ENCODE measurements at regions not wholly inside any gene's neighbourhood (a gene's known extent, or its start where the extent isn't known, plus 50 kb on each side); places are given as distances from the start of the nearest gene placed in this dataset.

DNA sequence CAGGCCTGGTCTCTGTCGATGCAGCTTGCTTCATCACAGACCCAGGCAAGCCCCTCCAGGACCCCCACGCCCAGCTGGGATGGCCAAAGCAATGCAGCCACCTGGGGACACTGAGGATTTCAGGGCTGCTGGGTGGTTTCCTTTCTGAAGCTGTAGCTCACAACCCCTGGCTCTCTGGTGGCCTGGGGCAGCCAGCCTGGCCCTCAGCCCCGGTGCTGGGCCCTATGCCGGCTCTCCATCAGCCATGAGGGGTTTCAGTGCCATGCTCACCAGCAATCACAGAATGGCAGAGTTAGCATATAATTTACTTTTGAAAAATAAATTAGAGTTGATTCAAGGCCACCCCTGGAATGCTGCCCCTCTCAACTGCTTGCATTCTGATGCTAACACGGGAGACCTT, 150.2 kb upstream of the UNC5B start:
- Histone ChIP-seq H3K27ac (no peak overlapping the region), H3K4me1 (no peaks in the 10 kb centered on the region), H3K27me3 (no peaks in the 10 kb centered on the region), H3K9me3 (no peaks in the 10 kb centered on the region), H3K36me3 (no peaks in the 10 kb centered on the region), H3K4me3 (no peak overlapping the region)
- ATAC-seq (ENCODE audit: low FRiP score in 2 of 2) (no peak), DNase-seq (no peak)
- no peak for TF ChIP-seq CTCF (IDR thresholded peaks at IDR 0.05)
- no peak for TF ChIP-seq POLR2A (IDR thresholded peaks at IDR 0.05)
- TF ChIP-seq POLR2AphosphoS5 (IDR thresholded peaks at IDR 0.05): no peak
- no peak for TF ChIP-seq EP300 (IDR thresholded peaks at IDR 0.05)
- 96 to 100% methylated on average over 3 to 4 of the region's 5 CpGs for WGBS, 2 donors

DNA sequence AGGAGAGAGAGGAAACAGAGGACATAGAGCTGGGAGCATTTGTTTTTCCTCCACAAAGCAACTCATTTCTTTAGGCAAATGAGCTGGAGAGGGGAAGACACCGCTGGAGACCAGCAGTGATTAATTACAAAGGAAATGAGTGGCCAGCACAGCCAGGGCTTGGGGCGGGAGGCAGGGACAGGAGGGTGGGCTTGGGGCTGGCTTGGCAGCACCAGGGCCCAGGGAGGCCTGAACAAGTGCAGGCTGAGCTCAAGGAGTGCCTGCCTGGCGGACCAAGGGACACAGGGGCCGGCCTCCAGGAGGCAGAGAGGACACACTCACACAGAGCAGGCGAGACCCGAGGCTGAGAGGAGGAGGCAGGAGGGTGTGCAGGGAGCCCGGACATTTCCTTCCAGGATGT, 149.0 kb upstream of the UNC5B start:
- H3K9me3 ChIP-seq: no peaks in the 10 kb centered on the region
- ATAC-seq (ENCODE audit: low FRiP score in 2 of 2): no peak
- H3K4me3 ChIP-seq: no peak overlapping the region
- no peaks in the 10 kb centered on the region for H3K4me1 ChIP-seq
- DNase-seq: no peak
- H3K27ac ChIP-seq: no peak overlapping the region
- TF ChIP-seq EP300 (IDR thresholded peaks at IDR 0.05) (no peak), POLR2A (IDR thresholded peaks at IDR 0.05) (no peak), CTCF (IDR thresholded peaks at IDR 0.05) (no peak), POLR2AphosphoS5 (IDR thresholded peaks at IDR 0.05) (no peak)
- no peaks in the 10 kb centered on the region for H3K27me3 ChIP-seq
- H3K36me3 ChIP-seq: no peaks in the 10 kb centered on the region
- WGBS, 2 donors: 54 to 63% methylated on average over 3 to 7 of the region's 7 CpGs

- Histone ChIP-seq H3K4me3 (no peak overlapping the region), H3K9me3 (no peaks in the 10 kb centered on the region), H3K36me3 (no peaks in the 10 kb centered on the region), H3K27ac (no peak overlapping the region), H3K4me1 (no peaks in the 10 kb centered on the region), H3K27me3 (no peaks in the 10 kb centered on the region)
- DNase-seq: no peak
- ATAC-seq (ENCODE audit: low FRiP score in 2 of 2): no peak
- WGBS, 2 donors: 55 to 62% methylated on average over 11 to 13 of the region's 13 CpGs
- TF ChIP-seq CTCF (IDR thresholded peaks at IDR 0.05): no peak
Measured at GRCh38 chr10:71064413-71065118, 147.8 kb upstream of the UNC5B start.

DNA sequence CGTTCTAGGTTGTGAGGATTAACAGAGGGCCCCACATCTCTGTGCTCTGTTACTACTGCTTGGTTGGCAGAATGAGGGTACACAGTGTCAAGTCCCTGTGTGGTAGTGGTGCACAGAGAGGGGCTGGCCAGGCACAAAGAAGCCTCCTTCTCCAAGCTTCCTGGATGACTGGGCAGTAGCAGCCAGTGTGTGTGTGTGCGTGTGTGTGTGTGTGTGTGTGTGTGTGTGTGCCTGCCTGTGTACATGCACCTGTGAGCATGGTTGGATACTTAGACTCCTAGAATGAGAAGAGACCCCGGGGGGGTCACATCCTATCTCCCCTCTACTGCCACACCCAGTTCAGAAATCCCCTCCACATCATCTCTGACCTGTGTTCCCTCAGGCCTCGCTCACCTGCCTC, 146.7 kb upstream of the UNC5B start:
- WGBS, 2 donors: 73 to 77% methylated on average over 4 of the region's 4 CpGs
- DNase-seq: no peak
- Histone ChIP-seq H3K36me3 (no peaks in the 10 kb centered on the region), H3K27me3 (no peaks in the 10 kb centered on the region), H3K4me3 (no peak overlapping the region), H3K27ac (no peak overlapping the region), H3K9me3 (no peaks in the 10 kb centered on the region), H3K4me1 (no peaks in the 10 kb centered on the region)
- TF ChIP-seq POLR2A (IDR thresholded peaks at IDR 0.05) (no peak), EP300 (IDR thresholded peaks at IDR 0.05) (no peak), POLR2AphosphoS5 (IDR thresholded peaks at IDR 0.05) (no peak), CTCF (IDR thresholded peaks at IDR 0.05) (no peak)
- ATAC-seq (ENCODE audit: low FRiP score in 2 of 2): no peak

DNA sequence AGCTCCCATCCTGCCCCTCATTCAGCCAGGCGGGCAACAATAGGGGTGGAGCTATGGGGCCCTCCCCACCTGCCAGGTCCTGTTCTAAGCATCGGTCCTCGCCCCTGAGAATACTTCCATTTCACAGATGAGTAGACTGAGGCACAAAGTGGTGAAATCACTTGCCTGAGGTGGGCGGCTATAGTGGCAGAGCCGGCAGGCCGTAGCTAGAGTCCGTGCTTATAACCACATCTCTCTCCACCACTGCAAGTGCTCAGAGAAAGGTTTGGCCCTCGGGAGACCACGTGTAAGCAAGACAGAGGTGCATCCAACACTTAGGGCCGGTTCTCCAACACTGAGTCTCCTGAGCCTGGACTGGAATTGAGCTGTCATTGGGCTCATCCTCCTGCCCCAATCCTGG, 145.8 kb upstream of the UNC5B start:
- DNase-seq (no peak), ATAC-seq (ENCODE audit: low FRiP score in 2 of 2) (no peak)
- H3K4me3 ChIP-seq: no peak overlapping the region
- H3K4me1 ChIP-seq: no peaks in the 10 kb centered on the region
- WGBS, 2 donors: 94 to 95% methylated on average over 5 to 10 of the region's 10 CpGs
- no peaks in the 10 kb centered on the region for H3K36me3 ChIP-seq
- TF ChIP-seq EP300 (IDR thresholded peaks at IDR 0.05) (no peak), POLR2AphosphoS5 (IDR thresholded peaks at IDR 0.05) (no peak), POLR2A (IDR thresholded peaks at IDR 0.05) (no peak), CTCF (IDR thresholded peaks at IDR 0.05) (no peak)
- no peaks in the 10 kb centered on the region for H3K27me3 ChIP-seq
- H3K27ac ChIP-seq: no peak overlapping the region
- no peaks in the 10 kb centered on the region for H3K9me3 ChIP-seq

Measured in upper lobe of left lung (tissue), 6 donors.